GM12891 (cell line): ENCODE measurements at regions not wholly inside any gene's neighbourhood (a gene's known extent, or its start where the extent isn't known, plus 50 kb on each side); places are given as distances from the start of the nearest gene placed in this dataset.
"Not testable (repeated sequence)": the region's sequence is repeated elsewhere in the genome, so short reads cannot be mapped to it uniquely, and the experiment has no call there.

ENCODE experiments used
- DNase-seq: peaks from one replicate; pipeline ENCODE4 v3.0.0; 2011; ENCODE audit warnings: low spot score; ENCODE audit not compliant: insufficient read length
- FAIRE-seq: peaks from 2 replicates; lab custom pipeline; 2011; peaks lifted over from hg19 to GRCh38; lab: Jason Lieb, UNC
- PAX5 ChIP-seq: IDR thresholded peaks from 2 replicates; pipeline ENCODE4 v1.6.1; 2011; ENCODE audit warnings: low read length, moderate library complexity, mild to moderate bottlenecking; ENCODE audit not compliant: insufficient read depth, severe bottlenecking
- POLR2A ChIP-seq: IDR thresholded peaks from 2 replicates; pipeline ENCODE4 v1.6.1; 2011; ENCODE audit warnings: low read depth, low read length, control low read depth
- POLR2AphosphoS5 ChIP-seq: IDR thresholded peaks from 2 replicates; pipeline ENCODE4 v1.6.1; 2011; ENCODE audit warnings: low read depth, low read length, control low read depth
- POU2F2 ChIP-seq: IDR thresholded peaks from 2 replicates; pipeline ENCODE4 v1.6.1; 2011; ENCODE audit warnings: low read depth, mild to moderate bottlenecking, control low read depth, low read length, moderate library complexity
- SPI1 ChIP-seq: IDR thresholded peaks from 2 replicates; pipeline ENCODE4 v1.6.1; 2011; ENCODE audit warnings: low read depth, low read length, control low read depth
- TAF1 ChIP-seq: IDR thresholded peaks from 2 replicates; pipeline ENCODE4 v1.6.1; 2011; ENCODE audit warnings: low read depth, low read length, control low read depth

GRCh38 chr2:186927185-186927866 is 78.4 kb upstream of the ZSWIM2 start:
- FAIRE-seq: no peak
- TF ChIP-seq SPI1 (no peak), POLR2AphosphoS5 (no peak), POLR2A (no peak), POU2F2 (no peak), PAX5 (no peak), TAF1 (no peak)
- DNase-seq: no peak

GRCh38 chr2:186925514-186925913 is 76.5 kb upstream of the ZSWIM2 start:
- DNase-seq (no peak), FAIRE-seq (no peak)
- TF ChIP-seq POU2F2 (no peak), TAF1 (no peak), SPI1 (no peak), PAX5 (no peak), POLR2A (no peak), POLR2AphosphoS5 (no peak)

GRCh38 chr2:186922316-186922715 is 73.3 kb upstream of the ZSWIM2 start:
- FAIRE-seq, DNase-seq: not testable (repeated sequence)

- FAIRE-seq (no peak), DNase-seq (no peak)
- TF ChIP-seq SPI1 (no peak), POLR2AphosphoS5 (no peak), POU2F2 (no peak), POLR2A (no peak), PAX5 (no peak), TAF1 (no peak)
Measured at GRCh38 chr2:186919296-186919695, 70.3 kb upstream of the ZSWIM2 start.

GRCh38 chr2:186918495-186918894 is 69.5 kb upstream of the ZSWIM2 start:
- FAIRE-seq: no peak
- TF ChIP-seq POU2F2 (no peak), POLR2A (no peak), PAX5 (no peak), TAF1 (no peak), POLR2AphosphoS5 (no peak), SPI1 (no peak)
- DNase-seq: no peak

GRCh38 chr2:186917866-186918265 is 68.9 kb upstream of the ZSWIM2 start:
- DNase-seq (no peak), FAIRE-seq (no peak)
- TF ChIP-seq POLR2A: no peak
- TF ChIP-seq PAX5: no peak
- TF ChIP-seq SPI1: no peak

- peak; percentile 12 for DNase-seq
- FAIRE-seq: no peak
- TF ChIP-seq POLR2A: no peak
- peak; percentile 99 for TF ChIP-seq SPI1
Measured at GRCh38 chr2:186913870-186914269, 64.9 kb upstream of the ZSWIM2 start.

GRCh38 chr2:186912979-186913378 is 64.0 kb upstream of the ZSWIM2 start:
- no peak for TF ChIP-seq SPI1
- no peak for TF ChIP-seq POLR2A
- no peak for TF ChIP-seq POU2F2
- no peak for TF ChIP-seq PAX5
- no peak for TF ChIP-seq TAF1
- no peak for TF ChIP-seq POLR2AphosphoS5
- FAIRE-seq (no peak), DNase-seq (no peak)

- TF ChIP-seq POU2F2: no peak
- TF ChIP-seq PAX5: no peak
- TF ChIP-seq POLR2A: no peak
- TF ChIP-seq TAF1: no peak
- TF ChIP-seq SPI1: no peak
- TF ChIP-seq POLR2AphosphoS5: no peak
- no peak for FAIRE-seq
- no peak for DNase-seq
Measured at GRCh38 chr2:186911551-186912085, 62.6 kb upstream of the ZSWIM2 start.

- FAIRE-seq: no peak
- TF ChIP-seq POLR2AphosphoS5 (no peak), PAX5 (no peak), TAF1 (no peak), SPI1 (no peak), POU2F2 (no peak), POLR2A (no peak)
- no peak for DNase-seq
Measured at GRCh38 chr2:186910996-186911395, 62.0 kb upstream of the ZSWIM2 start.
